Endothelial cell of umbilical vein (primary cell): ENCODE measurements at regions not wholly inside any gene's neighbourhood (a gene's known extent, or its start where the extent isn't known, plus 50 kb on each side); places are given as distances from the start of the nearest gene placed in this dataset.

Experiments
- BruUV-seq: library from RNA; stranded (reverse); fragments of 400-500 nt; replicated peaks from 2 replicates; lab custom pipeline; 2021; lab: Mats Ljungman, UMichigan
- CTCF ChIA-PET: fragments of 300-600, 350-600 bp; sonication (Branson Sonifier 250); formaldehyde crosslinking; loops from one replicate; lab custom pipeline; 2021; ENCODE audit warnings: antibody characterized with exemption, inconsistent platforms; lab: Charles Lee
- POLR2A ChIA-PET: fragments of 300-600, 350-600 bp; sonication (Branson Sonifier 250); formaldehyde crosslinking; loops from one replicate; lab custom pipeline; 2021; ENCODE audit warnings: antibody characterized with exemption, inconsistent platforms; lab: Charles Lee
- DNase-seq: peaks from one replicate; pipeline ENCODE4 v3.0.0-alpha.2; 2011; ENCODE audit warnings: low read depth, low spot score
- FAIRE-seq: peaks from 2 replicates; lab custom pipeline; 2011; peaks lifted over from hg19 to GRCh38; lab: Jason Lieb, UNC
- H2AFZ ChIP-seq: 2 replicates; pipeline ENCODE4 v1.6.0; 2012; ENCODE audit warnings: low read depth, low read length, control low read depth, inconsistent platforms
- H3K27ac ChIP-seq: 2 replicates; pipeline ENCODE4 v1.5.1; 2011; ENCODE audit warnings: low read depth, mild to moderate bottlenecking, control low read depth, low read length, moderate library complexity; ENCODE audit not compliant: insufficient read depth
- H3K27me3 ChIP-seq, 2 experiments: 2 replicates each; pipeline versions ENCODE4 v1.6.0 to v1.6.1; 2011; ENCODE audit warnings: low read length in 2 of 2, mixed read lengths in 1 of 2; ENCODE audit not compliant: control insufficient read depth in 2 of 2, insufficient read depth in 2 of 2
- H3K36me3 ChIP-seq, 2 experiments: 2 replicates in 1 of 2; 3 replicates in 1 of 2; pipeline ENCODE4 v1.5.1; 2011; ENCODE audit warnings: low read length in 2 of 2, mild to moderate bottlenecking in 1 of 2, moderate library complexity in 1 of 2; ENCODE audit not compliant: control insufficient read depth in 2 of 2, insufficient read depth in 2 of 2; ENCODE audit errors: extremely low read depth in 1 of 2
- H3K4me1 ChIP-seq: 3 replicates; pipeline ENCODE4 v1.5.1; 2011; ENCODE audit warnings: mild to moderate bottlenecking, low read length; ENCODE audit not compliant: control insufficient read depth, insufficient read depth; ENCODE audit errors: extremely low read depth
- H3K4me2 ChIP-seq: 2 replicates; pipeline ENCODE4 v1.6.1; 2011; ENCODE audit warnings: low read length, control low read depth, mixed read lengths; ENCODE audit not compliant: insufficient read depth
- H3K4me3 ChIP-seq, 3 experiments: fragments of 200-600 bp in 1 of 3; sonication (generic), shearing (Covaris generic) in 1 of 3; replicated peaks in 1 of 3; 2 replicates each; pipeline ENCODE4 v1.5.1; 2011 to 2016; ENCODE audit warnings: control low read depth in 3 of 3, low read length in 3 of 3, mild to moderate bottlenecking in 2 of 3, inconsistent platforms in 1 of 3, low read depth in 1 of 3, moderate library complexity in 1 of 3; ENCODE audit not compliant: insufficient read depth in 1 of 3
- H3K79me2 ChIP-seq: 2 replicates; pipeline ENCODE4 v1.6.0; 2012; ENCODE audit warnings: low read length, inconsistent platforms; ENCODE audit not compliant: control insufficient read depth, insufficient read depth
- H3K9ac ChIP-seq: replicated peaks from 2 replicates; pipeline ENCODE3; 2011; ENCODE audit warnings: low read length, control low read depth; ENCODE audit not compliant: insufficient read depth; ENCODE audit errors: extremely low read depth
- H3K9me1 ChIP-seq: replicated peaks from 3 replicates; pipeline ENCODE4 v1.6.0; 2011; ENCODE audit warnings: mild to moderate bottlenecking, low read length; ENCODE audit not compliant: control insufficient read depth, insufficient read depth; ENCODE audit errors: extremely low read depth
- H3K9me3 ChIP-seq: replicated peaks from 2 replicates; pipeline ENCODE4 v1.5.1; 2012; ENCODE audit warnings: low read length, inconsistent platforms; ENCODE audit not compliant: control insufficient read depth, insufficient read depth
- H4K20me1 ChIP-seq: replicated peaks from 2 replicates; pipeline ENCODE3; 2011; ENCODE audit warnings: mild to moderate bottlenecking, low read length; ENCODE audit not compliant: control insufficient read depth, insufficient read depth; ENCODE audit errors: extremely low read depth
- EZH2 ChIP-seq: IDR thresholded peaks from 2 replicates; pipeline ENCODE4 v1.6.1; 2012; ENCODE audit warnings: borderline replicate concordance, low read depth, mild to moderate bottlenecking, moderate library complexity, low read length, inconsistent platforms; ENCODE audit not compliant: severe bottlenecking
- FOS ChIP-seq: IDR thresholded peaks from 2 replicates; pipeline ENCODE4 v1.6.1; 2011; ENCODE audit warnings: mild to moderate bottlenecking, low read length, moderate library complexity, borderline replicate concordance; ENCODE audit not compliant: insufficient read depth
- GATA2 ChIP-seq: IDR thresholded peaks from 2 replicates; pipeline ENCODE4 v1.7.0; 2011; ENCODE audit warnings: low read depth, mild to moderate bottlenecking, moderate library complexity, mixed read lengths, low read length; ENCODE audit not compliant: insufficient read length, insufficient read depth
- JUN ChIP-seq: IDR thresholded peaks from 2 replicates; pipeline ENCODE4 v1.6.1; 2011; ENCODE audit warnings: borderline replicate concordance, low read depth; ENCODE audit not compliant: insufficient read length, insufficient read depth
- MYC ChIP-seq: IDR thresholded peaks from one replicate; pipeline ENCODE4 v1.6.1; 2011; ENCODE audit warnings: mild to moderate bottlenecking, low read depth, low read length
- POLR2A ChIP-seq: IDR thresholded peaks from 2 replicates; pipeline ENCODE4 v1.6.1; 2012; ENCODE audit warnings: low read depth, mild to moderate bottlenecking, control low read depth, low read length
- POLR2AphosphoS5 ChIP-seq: IDR thresholded peaks from 2 replicates; pipeline ENCODE4 v1.6.1; 2012; ENCODE audit warnings: low read depth, mild to moderate bottlenecking, control low read depth, low read length, moderate library complexity; ENCODE audit not compliant: insufficient read depth
- dilution Hi-C: fragments of 300-500 bp; cut with MboI; formaldehyde crosslinking; loops from one replicate; pipeline ENCODE4 v1.15.0; 2019; ENCODE audit warnings: low sequenced_read_pairs; ENCODE audit not compliant: extremely low pct_ligation_motif_present
- intact Hi-C: fragments of 100-400 bp; cut with micrococcal nuclease; formaldehyde crosslinking; loops from one replicate; pipeline ENCODE4 v1.10.0; 2022
- TF ChIP-seq, protein P1 (sequence below), 2 donors: IDR thresholded peaks; 1 replicate in 1 of 2; 2 replicates in 1 of 2; pipeline ENCODE4 v1.5.1; 2011; ENCODE audit warnings: low read length in 2 of 2, mild to moderate bottlenecking in 2 of 2, moderate library complexity in 2 of 2, control low read depth in 1 of 2, inconsistent platforms in 1 of 2, low read depth in 1 of 2; ENCODE audit not compliant: insufficient read depth in 1 of 2; ENCODE audit errors: extremely low read depth in 1 of 2
- TF ChIP-seq, protein P2 (sequence below): IDR thresholded peaks from 2 replicates; pipeline ENCODE4 v1.6.1; 2011; ENCODE audit not compliant: insufficient read depth, insufficient read length

DNA sequence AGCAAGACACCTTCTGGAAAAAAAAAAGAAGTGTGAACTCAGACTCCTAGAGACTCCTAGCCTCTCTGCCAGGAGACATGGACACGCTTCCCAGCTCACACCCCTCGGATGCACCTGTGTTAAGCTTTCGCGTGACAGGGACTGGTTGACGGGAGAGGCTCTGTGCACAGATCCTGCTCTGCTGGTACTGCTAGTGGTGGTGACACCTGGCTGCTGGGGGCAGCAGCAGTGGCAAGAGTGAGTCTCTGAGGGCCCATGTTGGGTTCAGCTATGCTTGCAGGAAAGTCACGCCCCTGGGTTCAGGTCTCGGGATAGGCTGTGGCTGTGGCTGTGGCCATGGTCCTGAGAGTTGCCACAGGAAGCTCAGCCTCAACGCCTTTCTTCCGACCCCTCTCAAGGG lies 81.1 kb downstream of the XRCC2 start:
- Histone ChIP-seq H3K4me3 (no peak overlapping the region), H3K27ac (no peak overlapping the region), H3K4me1 (no peaks in the 10 kb centered on the region), H2AFZ (no peak overlapping the region), H3K9me1 (no peaks in the 10 kb centered on the region), H3K79me2 (no peaks in the 10 kb centered on the region), H3K4me2 (no peak overlapping the region), H4K20me1 (no peaks in the 10 kb centered on the region), H3K9me3 (no peaks in the 10 kb centered on the region), H3K36me3 (no peaks in the 10 kb centered on the region), H3K9ac (no peak overlapping the region), H3K27me3 (no peaks in the 10 kb centered on the region)
- FAIRE-seq (no peak), DNase-seq (no peak)
- dilution Hi-C loops (no loop called here), intact Hi-C loops (no loop called here)
- ChIA-PET POLR2A (no interaction called here), CTCF (interaction anchor here (0.7 kb wide), 1 partner anchor 15 kb away, joined by 3 read pairs; no protein-coding TSS in a partner anchor)
- BruUV-seq, result no TSS peak
- TF ChIP-seq JUN (no peak), POLR2A (no peak), FOS (no peak), POLR2AphosphoS5 (no peak), GATA2 (no peak), MYC (no peak), EZH2 (no peak)
- TF ChIP-seq, protein P1, sequence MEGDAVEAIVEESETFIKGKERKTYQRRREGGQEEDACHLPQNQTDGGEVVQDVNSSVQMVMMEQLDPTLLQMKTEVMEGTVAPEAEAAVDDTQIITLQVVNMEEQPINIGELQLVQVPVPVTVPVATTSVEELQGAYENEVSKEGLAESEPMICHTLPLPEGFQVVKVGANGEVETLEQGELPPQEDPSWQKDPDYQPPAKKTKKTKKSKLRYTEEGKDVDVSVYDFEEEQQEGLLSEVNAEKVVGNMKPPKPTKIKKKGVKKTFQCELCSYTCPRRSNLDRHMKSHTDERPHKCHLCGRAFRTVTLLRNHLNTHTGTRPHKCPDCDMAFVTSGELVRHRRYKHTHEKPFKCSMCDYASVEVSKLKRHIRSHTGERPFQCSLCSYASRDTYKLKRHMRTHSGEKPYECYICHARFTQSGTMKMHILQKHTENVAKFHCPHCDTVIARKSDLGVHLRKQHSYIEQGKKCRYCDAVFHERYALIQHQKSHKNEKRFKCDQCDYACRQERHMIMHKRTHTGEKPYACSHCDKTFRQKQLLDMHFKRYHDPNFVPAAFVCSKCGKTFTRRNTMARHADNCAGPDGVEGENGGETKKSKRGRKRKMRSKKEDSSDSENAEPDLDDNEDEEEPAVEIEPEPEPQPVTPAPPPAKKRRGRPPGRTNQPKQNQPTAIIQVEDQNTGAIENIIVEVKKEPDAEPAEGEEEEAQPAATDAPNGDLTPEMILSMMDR (IDR thresholded peaks at IDR 0.05; ENCODE audit: extremely low read depth in 1 of 2, insufficient read depth in 1 of 2, low read depth in 1 of 2, low read length in 2 of 2), result no peak
- TF ChIP-seq, protein P2, sequence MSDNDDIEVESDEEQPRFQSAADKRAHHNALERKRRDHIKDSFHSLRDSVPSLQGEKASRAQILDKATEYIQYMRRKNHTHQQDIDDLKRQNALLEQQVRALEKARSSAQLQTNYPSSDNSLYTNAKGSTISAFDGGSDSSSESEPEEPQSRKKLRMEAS, result no peak
